GM18861 (cell line): ENCODE measurements at regions not wholly inside any gene's neighbourhood (a gene's known extent, or its start where the extent isn't known, plus 50 kb on each side); places are given as distances from the start of the nearest gene placed in this dataset.
"Not testable (repeated sequence)": the region's sequence is repeated elsewhere in the genome, so short reads cannot be mapped to it uniquely, and the experiment has no call there.

Experiments
- ATAC-seq: cut with Tn5 transposase; IDR thresholded peaks from one replicate; pipeline ENCODE4 v1.9.1; 2021; ENCODE audit not compliant: unreplicated experiment

- no peak for ATAC-seq
Observed at GRCh38 chr15:69903470-69904469, 193.9 kb downstream of the TLE3 start.

GRCh38 chr15:69906256-69907185 lies 191.2 kb downstream of the TLE3 start:
- no peak for ATAC-seq

GRCh38 chr15:69908060-69908459 lies 189.7 kb downstream of the TLE3 start:
- no peak for ATAC-seq

- ATAC-seq = no peak
Observed at GRCh38 chr15:69908590-69909420, 188.9 kb downstream of the TLE3 start.

- ATAC-seq = no peak
Observed at GRCh38 chr15:69909719-69910444, 187.8 kb downstream of the TLE3 start.

- no peak for ATAC-seq
Observed at GRCh38 chr15:69910514-69910913, 187.2 kb downstream of the TLE3 start.

GRCh38 chr15:69912116-69912515 lies 185.6 kb downstream of the TLE3 start:
- ATAC-seq = no peak

GRCh38 chr15:69914040-69914439 lies 183.7 kb downstream of the TLE3 start:
- no peak for ATAC-seq

GRCh38 chr15:69914960-69915359 lies 182.8 kb downstream of the TLE3 start:
- no peak for ATAC-seq

- ATAC-seq = no peak
Observed at GRCh38 chr15:69916169-69916785, 181.4 kb downstream of the TLE3 start.

GRCh38 chr15:69917056-69917455 lies 180.7 kb downstream of the TLE3 start:
- ATAC-seq = no peak

- no peak for ATAC-seq
Observed at GRCh38 chr15:69919816-69920215, 177.9 kb downstream of the TLE3 start.

GRCh38 chr15:69920221-69920620 lies 177.5 kb downstream of the TLE3 start:
- no peak for ATAC-seq

GRCh38 chr15:69921626-69922619 lies 175.8 kb downstream of the TLE3 start:
- ATAC-seq = no peak

GRCh38 chr15:69924531-69924930 lies 173.2 kb downstream of the TLE3 start:
- ATAC-seq = no peak

- ATAC-seq = no peak
Observed at GRCh38 chr15:69926006-69926405, 171.7 kb downstream of the TLE3 start.

GRCh38 chr15:69926721-69927120 lies 171.0 kb downstream of the TLE3 start:
- no peak for ATAC-seq

- ATAC-seq = not testable (repeated sequence)
Observed at GRCh38 chr15:69928890-69929289, 168.8 kb downstream of the TLE3 start.
